Sigmoid colon (tissue), 4 donors: ENCODE measurements at regions not wholly inside any gene's neighbourhood (a gene's known extent, or its start where the extent isn't known, plus 50 kb on each side); places are given as distances from the start of the nearest gene placed in this dataset.

Experiments used
- CTCF ChIP-seq, 4 experiments: fragments of 450-650 bp in 3 of 4; fragments of 200-600 bp in 1 of 4; IDR thresholded peaks; one replicate each; pipeline ENCODE4 v1.5.1; 2016 to 2019; ENCODE audit warnings: antibody characterized with exemption in 4 of 4, mild to moderate bottlenecking in 3 of 4, moderate library complexity in 2 of 4
- POLR2A ChIP-seq, 2 donors: fragments of 450-650 bp; IDR thresholded peaks; one replicate each; pipeline ENCODE4 v1.6.1; 2016; ENCODE audit warnings: antibody characterized with exemption in 2 of 2, mild to moderate bottlenecking in 2 of 2, moderate library complexity in 2 of 2
- POLR2AphosphoS5 ChIP-seq, 4 donors: sonication (generic); formaldehyde crosslinking; IDR thresholded peaks; one replicate each; pipeline ENCODE4 v1.6.1; 2017; ENCODE audit warnings: antibody characterized with exemption in 4 of 4

- no peak for TF ChIP-seq CTCF (IDR thresholded peaks at IDR 0.05)
- TF ChIP-seq POLR2A (IDR thresholded peaks at IDR 0.05), result no peak
- TF ChIP-seq POLR2AphosphoS5 (IDR thresholded peaks at IDR 0.05), result no peak
These were observed 70.8 kb upstream of the IFNG-AS1 start for GRCh38 chr12:67918441-67918840.
